BE2C (cell line): ENCODE measurements at regions not wholly inside any gene's neighbourhood (a gene's known extent, or its start where the extent isn't known, plus 50 kb on each side); places are given as distances from the start of the nearest gene placed in this dataset.

Source experiments
- DNase-seq: peaks from one replicate; pipeline ENCODE4 v3.0.0-alpha.2; 2020
- H3K27me3 ChIP-seq: fragments of 250-450 bp; sonication (Bioruptor Pico); 2 replicates; pipeline ENCODE4 v1.5.1; 2020; ENCODE audit warnings: mild to moderate bottlenecking
- H3K36me3 ChIP-seq: fragments of 250-450 bp; sonication (Bioruptor Pico); 2 replicates; pipeline ENCODE4 v1.5.1; 2020; ENCODE audit warnings: mild to moderate bottlenecking
- H3K4me1 ChIP-seq: fragments of 250-450 bp; sonication (Bioruptor Pico); 2 replicates; pipeline ENCODE4 v1.5.1; 2020
- H3K4me3 ChIP-seq: 2 replicates; pipeline ENCODE4 v1.5.1; 2011; ENCODE audit warnings: low read depth, low read length
- H3K9me3 ChIP-seq: fragments of 250-450 bp; sonication (Bioruptor Pico); 2 replicates; pipeline ENCODE4 v1.5.1; 2020
- CTCF ChIP-seq: IDR thresholded peaks from 2 replicates; pipeline ENCODE4 v1.5.1; 2012; ENCODE audit warnings: mild to moderate bottlenecking, low read depth, low read length

- Histone ChIP-seq H3K9me3 (no peaks in the 10 kb centered on the region), H3K36me3 (no peaks in the 10 kb centered on the region), H3K4me3 (0 out of 2 replicates have a peak overlapping the region, but pooled peaks have one; percentile 4), H3K4me1 (peaks cover 16% of the 10 kb centered on the region), H3K27me3 (no peaks in the 10 kb centered on the region)
- no peak for TF ChIP-seq CTCF
- peak; percentile 74 for DNase-seq
Observed at GRCh38 chr13:97107815-97108529, 113.7 kb upstream of the OXGR1 start.

GRCh38 chr13:97108530-97108900 lies 113.6 kb upstream of the MBNL2 start:
- TF ChIP-seq CTCF: no peak
- Histone ChIP-seq H3K27me3 (no peaks in the 10 kb centered on the region), H3K36me3 (no peaks in the 10 kb centered on the region), H3K9me3 (no peaks in the 10 kb centered on the region), H3K4me1 (peaks cover 18% of the 10 kb centered on the region), H3K4me3 (0 out of 2 replicates have a peak overlapping the region, but pooled peaks have one; percentile 4)
- DNase-seq: peak; percentile 48

GRCh38 chr13:97109256-97109655 lies 112.9 kb upstream of the MBNL2 start:
- no peak for TF ChIP-seq CTCF
- DNase-seq: no peak
- no peaks in the 10 kb centered on the region for H3K36me3 ChIP-seq
- no peaks in the 10 kb centered on the region for H3K27me3 ChIP-seq
- peaks cover 23% of the 10 kb centered on the region for H3K4me1 ChIP-seq
- H3K4me3 ChIP-seq: peak overlapping the region; percentile 57
- no peaks in the 10 kb centered on the region for H3K9me3 ChIP-seq

- peak; percentile 87 for TF ChIP-seq CTCF
- peaks cover 26% of the 10 kb centered on the region for H3K4me1 ChIP-seq
- H3K4me3 ChIP-seq: peak overlapping the region; percentile 57
- H3K9me3 ChIP-seq: no peaks in the 10 kb centered on the region
- H3K36me3 ChIP-seq: no peaks in the 10 kb centered on the region
- DNase-seq: peak; percentile 94
- no peaks in the 10 kb centered on the region for H3K27me3 ChIP-seq
Observed at GRCh38 chr13:97109841-97110492, 112.2 kb upstream of the MBNL2 start.

- Histone ChIP-seq H3K27me3 (no peaks in the 10 kb centered on the region), H3K9me3 (no peaks in the 10 kb centered on the region), H3K36me3 (no peaks in the 10 kb centered on the region), H3K4me1 (peaks cover 32% of the 10 kb centered on the region), H3K4me3 (no peak overlapping the region)
- no peak for DNase-seq
- TF ChIP-seq CTCF: no peak
Observed at GRCh38 chr13:97110936-97111335, 111.2 kb upstream of the MBNL2 start.

GRCh38 chr13:97111756-97112155 lies 110.4 kb upstream of the MBNL2 start:
- H3K36me3 ChIP-seq: no peaks in the 10 kb centered on the region
- no peaks in the 10 kb centered on the region for H3K9me3 ChIP-seq
- no peaks in the 10 kb centered on the region for H3K27me3 ChIP-seq
- no peak for TF ChIP-seq CTCF
- no peak for DNase-seq
- peaks cover 39% of the 10 kb centered on the region for H3K4me1 ChIP-seq
- no peak overlapping the region for H3K4me3 ChIP-seq
